ENCODE measurements at regions not wholly inside any gene's neighbourhood (a gene's known extent, or its start where the extent isn't known, plus 50 kb on each side); places are given as distances from the start of the nearest gene placed in this dataset.
"Not testable (repeated sequence)": the region's sequence is repeated elsewhere in the genome, so short reads cannot be mapped to it uniquely, and the experiment has no call there.

DNA sequence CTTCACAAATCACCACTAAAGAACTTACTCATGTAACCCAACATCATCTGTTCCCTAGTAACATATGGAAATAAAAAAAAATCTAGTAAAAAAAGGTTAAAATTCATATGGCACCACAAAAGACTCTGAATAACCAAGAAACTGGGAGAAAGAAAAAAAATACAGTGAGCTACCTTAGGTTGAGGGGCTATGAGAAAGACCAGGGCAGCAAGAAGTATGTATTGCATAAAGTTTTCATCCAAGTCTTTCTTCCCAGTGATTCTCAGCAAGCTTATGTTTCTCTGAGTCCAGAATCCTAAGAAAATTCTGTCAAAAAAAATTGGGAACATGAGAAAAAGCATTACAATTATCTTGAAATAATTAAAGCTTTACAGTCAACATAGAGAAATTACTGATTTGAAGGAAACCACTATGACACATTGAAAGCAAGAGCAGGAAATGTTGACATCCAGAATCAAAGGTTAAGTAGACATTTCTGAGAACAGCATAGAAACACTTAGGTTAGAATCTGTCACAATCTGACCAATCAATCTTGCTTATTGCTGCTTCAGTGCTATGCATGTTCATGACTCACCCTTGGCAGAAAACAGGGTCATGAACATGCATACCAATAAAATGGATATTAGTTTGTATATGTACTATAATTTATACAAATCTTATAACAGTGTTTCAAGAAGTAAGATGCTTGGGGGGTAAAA is 494.0 kb upstream of the POT1 start:
- Histone ChIP-seq H3K4me1 (ENCODE audit: control insufficient read depth, insufficient read depth, low read length) (no peaks in the 10 kb centered on the region), H3K9me3 (ENCODE audit: control insufficient read depth, low read length) (no peaks in the 10 kb centered on the region), H3K27ac (ENCODE audit: low read length) (no peak overlapping the region), H3K4me3 (ENCODE audit: low read length) (no peak overlapping the region), H3K27me3 (ENCODE audit: control insufficient read depth, insufficient read depth) (no peaks in the 10 kb centered on the region)
- DNase-seq (no peak), ATAC-seq (no peak)
- intact Hi-C loops (cut with DNase I): no loop called here

GRCh38 chr7:125421407-125421806 is 491.8 kb upstream of the POT1 start:
- ATAC-seq; intact Hi-C loops (cut with DNase I); H3K9me3 ChIP-seq (ENCODE audit: control insufficient read depth, low read length); H3K27me3 ChIP-seq (ENCODE audit: control insufficient read depth, insufficient read depth); H3K4me1 ChIP-seq (ENCODE audit: control insufficient read depth, insufficient read depth, low read length); H3K27ac ChIP-seq (ENCODE audit: low read length); DNase-seq; H3K4me3 ChIP-seq (ENCODE audit: low read length): not testable (repeated sequence)
- 93% methylated on average over 3 of the region's 3 CpGs for WGBS

GRCh38 chr7:125412890-125413665 is 483.5 kb upstream of the POT1 start:
- no peak overlapping the region for H3K4me3 ChIP-seq (ENCODE audit: low read length)
- no peak for DNase-seq
- no peak for ATAC-seq
- intact Hi-C loops (cut with DNase I): no loop called here
- no peak overlapping the region for H3K27ac ChIP-seq (ENCODE audit: low read length)
- no peaks in the 10 kb centered on the region for H3K27me3 ChIP-seq (ENCODE audit: control insufficient read depth, insufficient read depth)
- WGBS: 68% methylated on average over 2 of the region's 2 CpGs
- no peaks in the 10 kb centered on the region for H3K4me1 ChIP-seq (ENCODE audit: control insufficient read depth, insufficient read depth, low read length)
- H3K9me3 ChIP-seq (ENCODE audit: control insufficient read depth, low read length): no peaks in the 10 kb centered on the region

DNA sequence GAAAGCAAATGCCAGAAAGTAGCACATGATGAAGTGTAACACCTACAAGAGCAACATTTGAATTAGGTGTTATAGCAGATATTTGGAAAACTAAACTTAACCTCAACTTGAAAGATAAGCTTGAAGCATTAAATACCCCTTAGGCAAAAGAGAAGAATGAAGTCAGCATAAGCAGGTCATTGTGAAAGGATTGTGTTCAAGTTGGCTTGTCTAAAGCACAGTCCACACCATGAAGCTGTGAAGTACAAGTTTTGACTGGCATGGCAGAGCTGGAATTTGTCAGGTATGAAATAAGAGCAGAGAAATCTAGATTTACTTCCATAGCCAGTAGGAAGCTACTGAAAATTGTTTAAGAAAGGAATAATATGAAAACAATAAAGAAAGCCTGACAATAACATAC is 480.3 kb upstream of the POT1 start:
- intact Hi-C loops (cut with DNase I): no loop called here
- ATAC-seq: no peak

GRCh38 chr7:125406111-125406510 is 476.5 kb upstream of the POT1 start:
- no peaks in the 10 kb centered on the region for H3K9me3 ChIP-seq (ENCODE audit: control insufficient read depth, low read length)
- no peak for ATAC-seq
- 47% methylated on average over 1 of the region's 1 CpG for WGBS
- no peak overlapping the region for H3K27ac ChIP-seq (ENCODE audit: low read length)
- H3K4me3 ChIP-seq (ENCODE audit: low read length): no peak overlapping the region
- no peaks in the 10 kb centered on the region for H3K4me1 ChIP-seq (ENCODE audit: control insufficient read depth, insufficient read depth, low read length)
- no peaks in the 10 kb centered on the region for H3K27me3 ChIP-seq (ENCODE audit: control insufficient read depth, insufficient read depth)
- intact Hi-C loops (cut with DNase I): no loop called here
- DNase-seq: no peak

More for the DNA sequence above, 480.3 kb upstream of the POT1 start:
- DNase-seq: no peak
- no peaks in the 10 kb centered on the region for H3K9me3 ChIP-seq (ENCODE audit: control insufficient read depth, low read length)
- no peaks in the 10 kb centered on the region for H3K27me3 ChIP-seq (ENCODE audit: control insufficient read depth, insufficient read depth)
- H3K4me1 ChIP-seq (ENCODE audit: control insufficient read depth, insufficient read depth, low read length): no peaks in the 10 kb centered on the region
- H3K4me3 ChIP-seq (ENCODE audit: low read length): no peak overlapping the region
- H3K27ac ChIP-seq (ENCODE audit: low read length): no peak overlapping the region

- no peak overlapping the region for H3K4me3 ChIP-seq (ENCODE audit: low read length)
Measured at GRCh38 chr7:125399408-125399807, 469.8 kb upstream of the POT1 start.

DNA sequence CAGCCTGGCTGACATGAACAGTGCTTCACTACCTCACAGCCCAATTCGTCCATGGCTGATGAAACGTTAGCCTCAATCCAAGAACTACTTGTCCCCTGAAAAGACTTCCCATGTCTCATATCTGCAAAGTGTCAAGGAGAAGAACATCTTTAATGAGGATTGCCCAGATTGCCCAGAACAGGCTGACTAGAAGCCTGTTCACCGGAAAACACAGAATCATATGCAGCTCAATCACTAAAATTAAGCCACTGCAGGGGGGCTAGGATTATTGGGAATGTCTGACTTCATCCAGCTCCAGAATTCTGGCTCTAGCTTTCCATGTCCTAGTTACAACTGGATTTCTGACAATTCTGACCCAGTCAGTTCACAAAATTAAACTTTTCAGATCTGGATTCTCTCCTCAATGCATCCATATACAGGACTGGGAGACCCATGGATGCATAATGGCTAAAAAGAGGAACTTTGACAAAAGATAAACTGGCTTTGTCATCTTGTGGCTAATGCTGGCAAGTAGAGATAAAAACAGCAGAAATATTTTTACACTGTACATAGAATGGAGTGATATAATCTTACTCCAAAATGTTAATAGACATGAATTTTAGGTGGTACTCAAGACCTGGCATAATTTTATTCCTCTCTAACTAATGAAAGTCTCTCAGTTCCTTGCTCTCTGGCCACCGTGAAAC is 467.0 kb upstream of the POT1 start:
- 57% methylated on average over 4 of the region's 4 CpGs for WGBS
- no peaks in the 10 kb centered on the region for H3K27me3 ChIP-seq (ENCODE audit: control insufficient read depth, insufficient read depth)
- H3K4me1 ChIP-seq (ENCODE audit: control insufficient read depth, insufficient read depth, low read length): no peaks in the 10 kb centered on the region
- H3K27ac ChIP-seq (ENCODE audit: low read length): no peak overlapping the region
- no peak for ATAC-seq
- no peaks in the 10 kb centered on the region for H3K9me3 ChIP-seq (ENCODE audit: control insufficient read depth, low read length)
- no peak for DNase-seq
- intact Hi-C loops (cut with DNase I): no loop called here
- no peak overlapping the region for H3K4me3 ChIP-seq (ENCODE audit: low read length)

More at GRCh38 chr7:125399408-125399807, 469.8 kb upstream of the POT1 start:
- DNase-seq: no peak
- Histone ChIP-seq H3K4me1 (ENCODE audit: control insufficient read depth, insufficient read depth, low read length) (no peaks in the 10 kb centered on the region), H3K27me3 (ENCODE audit: control insufficient read depth, insufficient read depth) (no peaks in the 10 kb centered on the region), H3K9me3 (ENCODE audit: control insufficient read depth, low read length) (no peaks in the 10 kb centered on the region), H3K27ac (ENCODE audit: low read length) (no peak overlapping the region)
- intact Hi-C loops (cut with DNase I): no loop called here
- ATAC-seq: no peak
- 82% methylated on average over 3 of the region's 3 CpGs for WGBS

- DNase-seq (no peak), ATAC-seq (no peak)
- H3K27me3 ChIP-seq (ENCODE audit: control insufficient read depth, insufficient read depth): no peaks in the 10 kb centered on the region
- intact Hi-C loops (cut with DNase I): no loop called here
- no peaks in the 10 kb centered on the region for H3K4me1 ChIP-seq (ENCODE audit: control insufficient read depth, insufficient read depth, low read length)
- 86% methylated on average over 3 of the region's 3 CpGs for WGBS
- no peaks in the 10 kb centered on the region for H3K9me3 ChIP-seq (ENCODE audit: control insufficient read depth, low read length)
- no peak overlapping the region for H3K4me3 ChIP-seq (ENCODE audit: low read length)
- no peak overlapping the region for H3K27ac ChIP-seq (ENCODE audit: low read length)
Measured at GRCh38 chr7:125391921-125392320, 462.3 kb upstream of the POT1 start.

GRCh38 chr7:125390981-125391380 is 461.4 kb upstream of the POT1 start:
- intact Hi-C loops (cut with DNase I): no loop called here
- ATAC-seq (no peak), DNase-seq (no peak)
- Histone ChIP-seq H3K9me3 (ENCODE audit: control insufficient read depth, low read length) (no peaks in the 10 kb centered on the region), H3K27ac (ENCODE audit: low read length) (no peak overlapping the region), H3K4me3 (ENCODE audit: low read length) (no peak overlapping the region), H3K27me3 (ENCODE audit: control insufficient read depth, insufficient read depth) (no peaks in the 10 kb centered on the region), H3K4me1 (ENCODE audit: control insufficient read depth, insufficient read depth, low read length) (no peaks in the 10 kb centered on the region)
- 43% methylated on average over 3 of the region's 3 CpGs for WGBS

- WGBS: 43% methylated on average over 3 of the region's 3 CpGs
- ATAC-seq (no peak), DNase-seq (no peak)
- no peaks in the 10 kb centered on the region for H3K27me3 ChIP-seq (ENCODE audit: control insufficient read depth, insufficient read depth)
- no peaks in the 10 kb centered on the region for H3K9me3 ChIP-seq (ENCODE audit: control insufficient read depth, low read length)
- H3K4me1 ChIP-seq (ENCODE audit: control insufficient read depth, insufficient read depth, low read length): no peaks in the 10 kb centered on the region
- intact Hi-C loops (cut with DNase I): no loop called here
- H3K27ac ChIP-seq (ENCODE audit: low read length): no peak overlapping the region
- no peak overlapping the region for H3K4me3 ChIP-seq (ENCODE audit: low read length)
Measured at GRCh38 chr7:125386211-125386610, 456.6 kb upstream of the POT1 start.

GRCh38 chr7:125383324-125383723 is 453.7 kb upstream of the POT1 start:
- no peaks in the 10 kb centered on the region for H3K9me3 ChIP-seq (ENCODE audit: control insufficient read depth, low read length)
- intact Hi-C loops (cut with DNase I): no loop called here
- ATAC-seq (no peak), DNase-seq (no peak)
- no peaks in the 10 kb centered on the region for H3K4me1 ChIP-seq (ENCODE audit: control insufficient read depth, insufficient read depth, low read length)
- H3K4me3 ChIP-seq (ENCODE audit: low read length): no peak overlapping the region
- WGBS: 26% methylated on average over 2 of the region's 2 CpGs
- H3K27me3 ChIP-seq (ENCODE audit: control insufficient read depth, insufficient read depth): no peaks in the 10 kb centered on the region
- no peak overlapping the region for H3K27ac ChIP-seq (ENCODE audit: low read length)
